ENCODE measurements at regions not wholly inside any gene's neighbourhood (a gene's known extent, or its start where the extent isn't known, plus 50 kb on each side); places are given as distances from the start of the nearest gene placed in this dataset.

GRCh38 chr18:47750889-47751423 is 179.5 kb downstream of the SMAD2 start:
- no peak for TF ChIP-seq USF2 (IDR thresholded peaks at IDR 0.05; ENCODE audit: low read depth, low read length)
- TF ChIP-seq CTCF (conservative IDR thresholded peaks at IDR 0.05; ENCODE audit: low read depth, low read length), result no peak
- TF ChIP-seq POLR2A (IDR thresholded peaks at IDR 0.05; ENCODE audit: low read depth, low read length), result no peak
- no peak for TF ChIP-seq MAFK (IDR thresholded peaks at IDR 0.05; ENCODE audit: low read depth, low read length)
- no peak for TF ChIP-seq MXI1 (IDR thresholded peaks at IDR 0.05; ENCODE audit: borderline replicate concordance, low read depth, low read length)
- TF ChIP-seq CEBPB (IDR thresholded peaks at IDR 0.05; ENCODE audit: low read depth, low read length), result no peak
- TF ChIP-seq RFX5 (IDR thresholded peaks at IDR 0.05; ENCODE audit: low read depth, low read length), result no peak
- TF ChIP-seq MAZ (IDR thresholded peaks at IDR 0.05; ENCODE audit: borderline replicate concordance, low read depth, low read length), result no peak
- no peak for TF ChIP-seq BHLHE40 (IDR thresholded peaks at IDR 0.05; ENCODE audit: low read depth, low read length)
- no peak for TF ChIP-seq CHD1 (IDR thresholded peaks at IDR 0.05; ENCODE audit: low read depth, low read length)
- TF ChIP-seq ELK1 (IDR thresholded peaks at IDR 0.05; ENCODE audit: borderline replicate concordance, low read depth, low read length), result no peak
- no peak for TF ChIP-seq RAD21 (IDR thresholded peaks at IDR 0.05; ENCODE audit: low read length)
- no peak for TF ChIP-seq NFE2L2 (IDR thresholded peaks at IDR 0.05; ENCODE audit: low read depth, low read length)
- TF ChIP-seq SMC3 (IDR thresholded peaks at IDR 0.05; ENCODE audit: low read depth, low read length), result no peak
